H9 (cell line): ENCODE measurements at regions not wholly inside any gene's neighbourhood (a gene's known extent, or its start where the extent isn't known, plus 50 kb on each side); places are given as distances from the start of the nearest gene placed in this dataset.

Experiments used
- DNase-seq: peaks from one replicate; pipeline ENCODE4 v3.0.0-alpha.2; 2017
- H2AFZ ChIP-seq: one replicate; pipeline ENCODE4 v1.6.1; 2013; ENCODE audit warnings: mild to moderate bottlenecking, low read length, control low read depth, moderate library complexity
- H2AK5ac ChIP-seq: 2 replicates; pipeline ENCODE4 v1.6.1; 2013; ENCODE audit warnings: low read length, control low read depth, mixed read lengths; ENCODE audit not compliant: insufficient read length
- H2BK120ac ChIP-seq: one replicate; pipeline ENCODE4 v1.6.1; 2013; ENCODE audit warnings: low read depth, mild to moderate bottlenecking, low read length, control low read depth, inconsistent platforms; ENCODE audit not compliant: poor library complexity, severe bottlenecking
- H2BK12ac ChIP-seq: 2 replicates; pipeline ENCODE4 v1.6.1; 2013; ENCODE audit warnings: low read length, control low read depth, mixed read lengths, low read depth; ENCODE audit not compliant: insufficient read length
- H2BK15ac ChIP-seq: 2 replicates; pipeline ENCODE4 v1.6.1; 2013; ENCODE audit warnings: low read depth, low read length, control low read depth
- H2BK20ac ChIP-seq: one replicate; pipeline ENCODE4 v1.6.1; 2013; ENCODE audit warnings: low read depth, mild to moderate bottlenecking, low read length, control low read depth, inconsistent platforms; ENCODE audit not compliant: poor library complexity, severe bottlenecking
- H2BK5ac ChIP-seq: 2 replicates; pipeline ENCODE4 v1.6.1; 2013; ENCODE audit warnings: low read length, control low read depth, mixed read lengths; ENCODE audit not compliant: insufficient read length
- H3K14ac ChIP-seq: 2 replicates; pipeline ENCODE4 v1.6.1; 2013; ENCODE audit warnings: low read length, control low read depth; ENCODE audit not compliant: insufficient read depth
- H3K18ac ChIP-seq: 2 replicates; pipeline ENCODE4 v1.6.1; 2013; ENCODE audit warnings: low read depth, mild to moderate bottlenecking, mixed read lengths, low read length, control low read depth; ENCODE audit not compliant: insufficient read length
- H3K23ac ChIP-seq: 2 replicates; pipeline ENCODE4 v1.6.1; 2013; ENCODE audit warnings: low read length, control low read depth, mixed read lengths, low read depth; ENCODE audit not compliant: insufficient read length
- H3K23me2 ChIP-seq: 2 replicates; pipeline ENCODE4 v1.6.1; 2013; ENCODE audit warnings: low read depth, mild to moderate bottlenecking, mixed read lengths, low read length, control low read depth; ENCODE audit not compliant: insufficient read length, poor library complexity, severe bottlenecking
- H3K27ac ChIP-seq: 2 replicates; pipeline ENCODE4 v1.5.1; 2013; ENCODE audit warnings: low read length, control low read depth, mixed read lengths, low read depth; ENCODE audit not compliant: insufficient read length
- H3K27me3 ChIP-seq: 2 replicates; pipeline ENCODE4 v1.6.1; 2013; ENCODE audit warnings: low read length, control low read depth, inconsistent platforms; ENCODE audit not compliant: insufficient read depth
- H3K4ac ChIP-seq: 2 replicates; pipeline ENCODE4 v1.6.1; 2013; ENCODE audit warnings: low read depth, mild to moderate bottlenecking, control low read depth, inconsistent platforms, low read length, moderate library complexity
- H3K4me1 ChIP-seq: 2 replicates; pipeline ENCODE4 v1.6.1; 2013; ENCODE audit warnings: low read length, control low read depth, inconsistent platforms; ENCODE audit not compliant: insufficient read depth
- H3K4me2 ChIP-seq: 2 replicates; pipeline ENCODE4 v1.6.1; 2013; ENCODE audit warnings: low read length, control low read depth, mixed read lengths; ENCODE audit not compliant: insufficient read length, insufficient read depth
- H3K56ac ChIP-seq: 2 replicates; pipeline ENCODE4 v1.6.1; 2013; ENCODE audit warnings: low read depth, mild to moderate bottlenecking, mixed read lengths, low read length, control low read depth; ENCODE audit not compliant: insufficient read length
- H3K79me1 ChIP-seq: 2 replicates; pipeline ENCODE4 v1.6.1; 2013; ENCODE audit warnings: low read depth, mild to moderate bottlenecking, moderate library complexity, low read length, control low read depth, inconsistent platforms; ENCODE audit not compliant: insufficient read depth, poor library complexity, severe bottlenecking
- H3K79me2 ChIP-seq: 2 replicates; pipeline ENCODE4 v1.6.1; 2013; ENCODE audit warnings: low read length, control low read depth, inconsistent platforms; ENCODE audit not compliant: insufficient read depth
- H3K9ac ChIP-seq: 2 replicates; pipeline ENCODE4 v1.6.1; 2013; ENCODE audit warnings: low read length, control low read depth, mixed read lengths; ENCODE audit not compliant: insufficient read length; ENCODE audit errors: extremely low read depth
- H3K9me3 ChIP-seq: one replicate; pipeline ENCODE4 v1.6.1; 2013; ENCODE audit warnings: low read depth, low read length, inconsistent platforms; ENCODE audit not compliant: control insufficient read depth
- H3T11ph ChIP-seq: one replicate; pipeline ENCODE4 v1.6.1; 2013; ENCODE audit warnings: mild to moderate bottlenecking, low read length, control low read depth, inconsistent platforms
- H4K20me1 ChIP-seq: one replicate; pipeline ENCODE4 v1.6.1; 2013; ENCODE audit not compliant: control insufficient read depth, insufficient read length, insufficient read depth
- H4K5ac ChIP-seq: 2 replicates; pipeline ENCODE4 v1.6.1; 2013; ENCODE audit warnings: low read depth, mild to moderate bottlenecking, mixed read lengths, low read length, control low read depth; ENCODE audit not compliant: insufficient read length
- H4K8ac ChIP-seq: replicated peaks from 2 replicates; pipeline ENCODE4 v1.6.1; 2013; ENCODE audit warnings: low read length, control low read depth, mixed read lengths, low read depth; ENCODE audit not compliant: insufficient read length
- H4K91ac ChIP-seq: 2 replicates; pipeline ENCODE4 v1.6.1; 2013; ENCODE audit warnings: low read depth, mild to moderate bottlenecking, moderate library complexity, mixed read lengths, low read length, control low read depth; ENCODE audit not compliant: insufficient read length
- H3K27ac Mint-ChIP-seq, 3 experiments: 2 replicates in 2 of 3; 3 replicates in 1 of 3; pipeline ENCODE4 v1.8.0; 2020 to 2021; ENCODE audit warnings: mixed read lengths in 3 of 3, mild to moderate bottlenecking in 1 of 3, moderate library complexity in 1 of 3
- H3K27me3 Mint-ChIP-seq: 2 replicates; pipeline ENCODE4 v1.8.0; 2021; ENCODE audit warnings: low read depth, mild to moderate bottlenecking, moderate library complexity, mixed read lengths
- H3K36me3 Mint-ChIP-seq, 3 experiments: 2 replicates in 2 of 3; 3 replicates in 1 of 3; pipeline ENCODE4 v1.8.0; 2020 to 2021; ENCODE audit warnings: low read depth in 3 of 3, mixed read lengths in 3 of 3; ENCODE audit not compliant: insufficient read depth in 1 of 3
- H3K4me1 Mint-ChIP-seq, 2 experiments: 2 replicates each; pipeline ENCODE4 v1.8.0; 2020; ENCODE audit warnings: mixed read lengths in 2 of 2
- H3K4me3 Mint-ChIP-seq, 2 experiments: 2 replicates in 1 of 2; 3 replicates in 1 of 2; pipeline ENCODE4 v1.8.0; 2020 to 2021; ENCODE audit warnings: mild to moderate bottlenecking in 2 of 2, mixed read lengths in 2 of 2, moderate library complexity in 1 of 2
- H3K9me3 Mint-ChIP-seq, 2 experiments: 2 replicates in 1 of 2; 3 replicates in 1 of 2; pipeline ENCODE4 v1.8.0; 2020; ENCODE audit warnings: mild to moderate bottlenecking in 2 of 2, mixed read lengths in 2 of 2, moderate library complexity in 1 of 2
- CTCF ChIP-seq: fragments of 200-600 bp; sonication (generic); conservative IDR thresholded peaks from 3 replicates; pipeline ENCODE4 v1.8.0; 2021; ENCODE audit warnings: antibody characterized with exemption, mild to moderate bottlenecking
- WGBS: extraction: QIAGEN DNeasy Blood & Tissue Kit; methylation state at CpG from one replicate; pipeline ENCODE4 v1.1.7; 2013; ENCODE audit warnings: missing lambda C conversion rate, low lambda C conversion rate, mixed read lengths; ENCODE audit not compliant: insufficient read length; ENCODE audit errors: extremely low coverage; 5-methylcytosine and 5-hydroxymethylcytosine counted together

DNA sequence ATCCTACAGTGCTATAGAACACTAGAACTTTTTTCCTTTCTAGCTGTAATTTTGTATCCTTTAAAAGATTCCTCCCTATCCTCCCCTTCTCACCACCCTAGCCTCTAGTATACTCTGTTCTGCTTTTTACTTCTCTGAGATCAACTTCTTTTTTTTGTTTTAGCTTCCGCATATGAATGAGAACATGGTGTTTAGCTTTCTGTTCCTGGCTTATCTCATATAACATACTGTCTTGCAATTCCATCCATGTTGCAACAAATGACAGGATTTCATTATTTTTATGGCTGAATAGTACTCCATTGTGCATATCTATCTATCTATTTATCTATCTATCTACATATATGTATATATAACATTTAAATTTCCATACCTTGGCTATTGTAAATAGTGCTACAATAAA lies 126.0 kb upstream of the MAN2A1 start:
- no peak overlapping the region for H2BK5ac ChIP-seq
- no peaks in the 10 kb centered on the region for H3K9me3 ChIP-seq
- no peak overlapping the region for H2BK15ac ChIP-seq
- no peak overlapping the region for H3K27ac ChIP-seq
- no peaks in the 10 kb centered on the region for H3K27me3 ChIP-seq
- no peaks in the 10 kb centered on the region for H3K79me1 ChIP-seq
- no peak overlapping the region for H2BK120ac ChIP-seq
- H3K4me2 ChIP-seq: no peak overlapping the region
- no peak overlapping the region for H3K23ac ChIP-seq
- H3K27ac Mint-ChIP-seq: no peak overlapping the region
- H3K9me3 Mint-ChIP-seq: no peaks in the 10 kb centered on the region
- no peak overlapping the region for H3K4me3 Mint-ChIP-seq
- H3K4me1 Mint-ChIP-seq: peaks cover 0 to 2% of the 10 kb centered on the region in 2 experiments; a peak in 3 of 4 replicates
- no CpG with 5 or more reads among the region's 1 CpG for WGBS
- H3K36me3 Mint-ChIP-seq: no peaks in the 10 kb centered on the region
- no peak overlapping the region for H2BK12ac ChIP-seq
- no peak overlapping the region for H3K56ac ChIP-seq
- H4K8ac ChIP-seq: no peak overlapping the region
- no peak for DNase-seq
- H3K23me2 ChIP-seq: no peaks in the 10 kb centered on the region
- H4K5ac ChIP-seq: no peak overlapping the region
- TF ChIP-seq CTCF: no peak
- no peak overlapping the region for H2BK20ac ChIP-seq
- no peak overlapping the region for H2AK5ac ChIP-seq
- no peak overlapping the region for H2AFZ ChIP-seq
- no peak overlapping the region for H3K18ac ChIP-seq
- H3K14ac ChIP-seq: no peak overlapping the region
- H3K27me3 Mint-ChIP-seq: no peaks in the 10 kb centered on the region
- H4K91ac ChIP-seq: no peak overlapping the region
- no peak overlapping the region for H3K9ac ChIP-seq
- H3K79me2 ChIP-seq: no peaks in the 10 kb centered on the region
- no peak overlapping the region for H3K4ac ChIP-seq
- H4K20me1 ChIP-seq: no peaks in the 10 kb centered on the region
- no peaks in the 10 kb centered on the region for H3K4me1 ChIP-seq
- H3T11ph ChIP-seq: no peak overlapping the region
